ENCODE measurements at regions not wholly inside any gene's neighbourhood (a gene's known extent, or its start where the extent isn't known, plus 50 kb on each side); places are given as distances from the start of the nearest gene placed in this dataset.
"Not testable (repeated sequence)": the region's sequence is repeated elsewhere in the genome, so short reads cannot be mapped to it uniquely, and the experiment has no call there.

GRCh38 chr2:88994856-88995255, 303.4 kb downstream of the RPIA start:
- not testable (repeated sequence) for TF ChIP-seq CTCF (IDR thresholded peaks at IDR 0.05 in 2 of 3, conservative IDR thresholded peaks at IDR 0.05 in 1 of 3; ENCODE audit: control insufficient read depth in 2 of 3, extremely low read depth in 1 of 3, insufficient read depth in 1 of 3, low read depth in 3 of 3, low read length in 3 of 3); EZH2 (IDR thresholded peaks at IDR 0.05; ENCODE audit: borderline replicate concordance, control insufficient read depth, low read depth, low read length); ZSCAN29 (IDR thresholded peaks at IDR 0.05); SUPT20H (IDR thresholded peaks at IDR 0.05; ENCODE audit: borderline replicate concordance, control insufficient read depth, low read depth, low read length); CHD1 (IDR thresholded peaks at IDR 0.05; ENCODE audit: low read depth, low read length); HDAC6 (IDR thresholded peaks at IDR 0.05; ENCODE audit: unreplicated experiment); POLR2AphosphoS5 (IDR thresholded peaks at IDR 0.05; ENCODE audit: low read length); NRF1 (conservative IDR thresholded peaks at IDR 0.05; ENCODE audit: low read depth, low read length); CEBPZ (IDR thresholded peaks at IDR 0.05; ENCODE audit: low read depth, low read length); ZNF24 (IDR thresholded peaks at IDR 0.05); RBBP5 (conservative IDR thresholded peaks at IDR 0.05); MAX (IDR thresholded peaks at IDR 0.05; ENCODE audit: low read depth, low read length)
